Stimulated activated naive CD4-positive, alpha-beta T cell treated with Interleukin-2 at 50 U/mL for 16 hours (primary cell): ENCODE measurements at regions not wholly inside any gene's neighbourhood (a gene's known extent, or its start where the extent isn't known, plus 50 kb on each side); places are given as distances from the start of the nearest gene placed in this dataset.
"Not testable (repeated sequence)": the region's sequence is repeated elsewhere in the genome, so short reads cannot be mapped to it uniquely, and the experiment has no call there.

Source experiments
- DNase-seq: peaks from one replicate; lab custom pipeline; 2025; lab: John Stamatoyannopoulos, UW

- no peak for DNase-seq
These were observed 592.4 kb downstream of the TBC1D22A start for GRCh38 chr22:47354668-47355387.

GRCh38 chr22:47352920-47353700, 590.7 kb downstream of the TBC1D22A start:
- DNase-seq, result no peak

GRCh38 chr22:47351836-47352579, 589.6 kb downstream of the TBC1D22A start:
- DNase-seq, result no peak

- DNase-seq, result not testable (repeated sequence)
These were observed 583.8 kb downstream of the TBC1D22A start for GRCh38 chr22:47346287-47346686.

- DNase-seq, result no peak
These were observed 582.6 kb downstream of the TBC1D22A start for GRCh38 chr22:47345025-47345424.

- DNase-seq, result no peak
These were observed 582.0 kb downstream of the TBC1D22A start for GRCh38 chr22:47344414-47344813.

GRCh38 chr22:47343611-47344010, 581.2 kb downstream of the TBC1D22A start:
- DNase-seq, result no peak

- DNase-seq, result no peak
These were observed 580.0 kb downstream of the TBC1D22A start for GRCh38 chr22:47342446-47342845.

GRCh38 chr22:47341464-47341863, 579.0 kb downstream of the TBC1D22A start:
- no peak for DNase-seq

- DNase-seq, result no peak
These were observed 578.5 kb downstream of the TBC1D22A start for GRCh38 chr22:47340851-47341436.

- no peak for DNase-seq
These were observed 574.7 kb downstream of the TBC1D22A start for GRCh38 chr22:47337161-47337621.

- no peak for DNase-seq
These were observed 573.5 kb downstream of the TBC1D22A start for GRCh38 chr22:47335958-47336357.

GRCh38 chr22:47335460-47335859, 573.0 kb downstream of the TBC1D22A start:
- no peak for DNase-seq

- DNase-seq, result no peak
These were observed 572.2 kb downstream of the TBC1D22A start for GRCh38 chr22:47334601-47335000.

GRCh38 chr22:47333625-47334024, 571.2 kb downstream of the TBC1D22A start:
- no peak for DNase-seq

GRCh38 chr22:47332246-47332980, 570.0 kb downstream of the TBC1D22A start:
- no peak for DNase-seq

- DNase-seq, result no peak
These were observed 569.3 kb downstream of the TBC1D22A start for GRCh38 chr22:47331750-47332149.

GRCh38 chr22:47329727-47330650, 567.5 kb downstream of the TBC1D22A start:
- no peak for DNase-seq

- no peak for DNase-seq
These were observed 566.2 kb downstream of the TBC1D22A start for GRCh38 chr22:47328550-47329243.

- no peak for DNase-seq
These were observed 564.8 kb downstream of the TBC1D22A start for GRCh38 chr22:47327241-47327640.
